GM21526 (cell line): ENCODE measurements at regions not wholly inside any gene's neighbourhood (a gene's known extent, or its start where the extent isn't known, plus 50 kb on each side); places are given as distances from the start of the nearest gene placed in this dataset.

Source experiments
- ATAC-seq: cut with Tn5 transposase; IDR thresholded peaks from one replicate; pipeline ENCODE4 v1.9.1; 2021; ENCODE audit warnings: moderate library complexity; ENCODE audit not compliant: unreplicated experiment, low FRiP score

- ATAC-seq: no peak
Measured at GRCh38 chr2:220240641-220241040, 613.2 kb downstream of the SLC4A3 start.

- no peak for ATAC-seq
Measured at GRCh38 chr2:220241423-220241822, 614.0 kb downstream of the SLC4A3 start.

GRCh38 chr2:220243571-220243970 lies 616.1 kb downstream of the SLC4A3 start:
- no peak for ATAC-seq

GRCh38 chr2:220246386-220246785 lies 619.0 kb downstream of the SLC4A3 start:
- ATAC-seq: no peak

GRCh38 chr2:220247588-220248350 lies 620.3 kb downstream of the SLC4A3 start:
- ATAC-seq: no peak

- no peak for ATAC-seq
Measured at GRCh38 chr2:220259662-220260061, 632.2 kb downstream of the SLC4A3 start.

GRCh38 chr2:220263300-220263699 lies 635.9 kb downstream of the SLC4A3 start:
- no peak for ATAC-seq

GRCh38 chr2:220269367-220269766 lies 641.9 kb downstream of the SLC4A3 start:
- no peak for ATAC-seq

GRCh38 chr2:220270481-220271070 lies 643.1 kb downstream of the SLC4A3 start:
- ATAC-seq: no peak

GRCh38 chr2:220272656-220273055 lies 645.2 kb downstream of the SLC4A3 start:
- no peak for ATAC-seq

- ATAC-seq: no peak
Measured at GRCh38 chr2:220273082-220273481, 645.7 kb downstream of the SLC4A3 start.

- no peak for ATAC-seq
Measured at GRCh38 chr2:220275454-220275853, 648.0 kb downstream of the SLC4A3 start.

- no peak for ATAC-seq
Measured at GRCh38 chr2:220276741-220277444, 649.5 kb downstream of the SLC4A3 start.

- no peak for ATAC-seq
Measured at GRCh38 chr2:220277445-220277975, 650.1 kb downstream of the SLC4A3 start.

GRCh38 chr2:220278022-220278421 lies 650.6 kb downstream of the SLC4A3 start:
- no peak for ATAC-seq

GRCh38 chr2:220279372-220279771 lies 651.9 kb downstream of the SLC4A3 start:
- no peak for ATAC-seq

GRCh38 chr2:220279840-220280239 lies 652.4 kb downstream of the SLC4A3 start:
- no peak for ATAC-seq

- no peak for ATAC-seq
Measured at GRCh38 chr2:220280736-220281135, 653.3 kb downstream of the SLC4A3 start.

GRCh38 chr2:220281771-220282170 lies 654.3 kb downstream of the SLC4A3 start:
- no peak for ATAC-seq

GRCh38 chr2:220282236-220282635 lies 654.8 kb downstream of the SLC4A3 start:
- no peak for ATAC-seq

- ATAC-seq: no peak
Measured at GRCh38 chr2:220293966-220294365, 666.5 kb downstream of the SLC4A3 start.
